ENCODE measurements at regions not wholly inside any gene's neighbourhood (a gene's known extent, or its start where the extent isn't known, plus 50 kb on each side); places are given as distances from the start of the nearest gene placed in this dataset.
"Not testable (repeated sequence)": the region's sequence is repeated elsewhere in the genome, so short reads cannot be mapped to it uniquely, and the experiment has no call there.

DNA sequence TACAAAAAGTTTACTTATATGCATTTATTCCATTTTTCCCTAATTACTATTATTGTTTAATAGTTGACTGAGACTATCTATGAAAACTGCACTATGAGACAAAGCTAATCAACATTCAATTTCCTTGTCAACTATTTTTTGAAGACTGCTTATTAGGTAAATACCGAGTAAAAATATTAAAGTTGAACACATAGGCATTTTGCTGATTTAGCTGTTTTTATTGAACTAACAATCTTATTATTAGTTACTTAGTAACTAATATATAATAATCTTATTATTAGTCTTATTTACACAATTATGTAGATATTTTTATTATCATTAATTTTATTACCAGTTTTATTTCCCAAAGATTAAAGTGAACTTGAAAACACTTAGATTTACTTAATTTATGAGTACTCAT is 728.8 kb downstream of the TENT5A start:
- Mint-ChIP-seq H3K27ac (ENCODE audit: unreplicated experiment) (no peak overlapping the region), H3K9me3 (ENCODE audit: unreplicated experiment) (peaks cover 4% of the 10 kb centered on the region), H3K36me3 (ENCODE audit: unreplicated experiment) (peaks cover 16% of the 10 kb centered on the region), H3K27me3 (ENCODE audit: unreplicated experiment) (no peaks in the 10 kb centered on the region), H3K4me3 (ENCODE audit: unreplicated experiment) (no peak overlapping the region), H3K4me1 (ENCODE audit: low read depth, unreplicated experiment) (no peaks in the 10 kb centered on the region)
- TF ChIP-seq, protein P1, sequence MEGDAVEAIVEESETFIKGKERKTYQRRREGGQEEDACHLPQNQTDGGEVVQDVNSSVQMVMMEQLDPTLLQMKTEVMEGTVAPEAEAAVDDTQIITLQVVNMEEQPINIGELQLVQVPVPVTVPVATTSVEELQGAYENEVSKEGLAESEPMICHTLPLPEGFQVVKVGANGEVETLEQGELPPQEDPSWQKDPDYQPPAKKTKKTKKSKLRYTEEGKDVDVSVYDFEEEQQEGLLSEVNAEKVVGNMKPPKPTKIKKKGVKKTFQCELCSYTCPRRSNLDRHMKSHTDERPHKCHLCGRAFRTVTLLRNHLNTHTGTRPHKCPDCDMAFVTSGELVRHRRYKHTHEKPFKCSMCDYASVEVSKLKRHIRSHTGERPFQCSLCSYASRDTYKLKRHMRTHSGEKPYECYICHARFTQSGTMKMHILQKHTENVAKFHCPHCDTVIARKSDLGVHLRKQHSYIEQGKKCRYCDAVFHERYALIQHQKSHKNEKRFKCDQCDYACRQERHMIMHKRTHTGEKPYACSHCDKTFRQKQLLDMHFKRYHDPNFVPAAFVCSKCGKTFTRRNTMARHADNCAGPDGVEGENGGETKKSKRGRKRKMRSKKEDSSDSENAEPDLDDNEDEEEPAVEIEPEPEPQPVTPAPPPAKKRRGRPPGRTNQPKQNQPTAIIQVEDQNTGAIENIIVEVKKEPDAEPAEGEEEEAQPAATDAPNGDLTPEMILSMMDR (IDR thresholded peaks at IDR 0.05; ENCODE audit: partially characterized antibody, unreplicated experiment): no peak
- no peak for DNase-seq

DNA sequence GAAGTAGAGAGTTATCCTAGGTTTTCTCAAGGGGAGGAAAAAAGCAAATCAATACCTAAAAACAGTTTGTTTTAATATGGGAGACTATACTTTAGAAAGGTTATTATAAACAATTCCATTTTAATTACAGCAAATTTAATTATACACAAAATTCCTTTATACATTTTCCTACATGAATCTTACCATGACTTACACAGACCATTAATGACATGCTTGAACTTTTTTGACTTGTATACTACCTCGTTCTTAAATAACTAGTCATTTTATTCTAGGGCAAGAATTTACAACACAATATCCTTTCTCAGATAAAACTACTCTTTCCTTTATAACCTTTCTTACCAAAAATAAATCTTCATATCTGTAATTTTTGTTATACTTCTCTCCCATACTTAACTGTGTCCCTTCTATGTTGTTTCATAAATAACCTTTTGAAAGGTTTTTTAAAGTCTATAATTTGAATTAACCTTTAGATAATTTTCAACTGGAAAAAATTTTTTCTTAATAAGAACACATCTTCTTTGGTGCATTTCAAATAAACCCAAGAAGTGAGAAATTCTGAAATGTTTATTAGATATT is 729.4 kb downstream of the TENT5A start:
- TF ChIP-seq, protein P1 (IDR thresholded peaks at IDR 0.05; ENCODE audit: partially characterized antibody, unreplicated experiment): no peak
- Mint-ChIP-seq H3K9me3 (ENCODE audit: unreplicated experiment) (peaks cover 6% of the 10 kb centered on the region), H3K27ac (ENCODE audit: unreplicated experiment) (no peak overlapping the region), H3K36me3 (ENCODE audit: unreplicated experiment) (peaks cover 17% of the 10 kb centered on the region), H3K4me1 (ENCODE audit: low read depth, unreplicated experiment) (no peaks in the 10 kb centered on the region), H3K4me3 (ENCODE audit: unreplicated experiment) (no peak overlapping the region), H3K27me3 (ENCODE audit: unreplicated experiment) (peaks cover under 1% of the 10 kb centered on the region)
- DNase-seq: no peak

DNA sequence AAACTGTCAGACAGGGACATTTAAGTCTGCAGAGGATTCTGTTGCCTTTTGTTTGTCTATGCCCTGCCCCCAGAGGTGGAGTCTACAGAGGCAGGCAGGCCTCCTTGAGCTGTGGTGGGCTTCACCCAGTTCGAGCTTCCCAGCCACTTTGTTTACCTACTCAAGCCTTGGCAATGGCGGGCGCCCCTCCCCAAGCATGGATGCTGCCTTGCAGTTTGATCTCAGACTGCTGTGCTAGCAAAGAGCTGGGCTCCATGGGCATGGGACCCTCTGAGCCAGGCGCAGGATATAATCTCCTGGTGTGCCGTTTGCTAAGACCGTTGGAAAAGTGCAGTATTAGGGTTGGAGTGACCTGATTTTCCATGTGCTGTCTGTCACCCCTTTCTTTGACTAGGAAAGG is 734.9 kb downstream of the TENT5A start:
- not testable (repeated sequence) for DNase-seq; H3K27me3 Mint-ChIP-seq (ENCODE audit: unreplicated experiment); H3K4me1 Mint-ChIP-seq (ENCODE audit: low read depth, unreplicated experiment); H3K27ac Mint-ChIP-seq (ENCODE audit: unreplicated experiment); H3K4me3 Mint-ChIP-seq (ENCODE audit: unreplicated experiment); H3K9me3 Mint-ChIP-seq (ENCODE audit: unreplicated experiment)
- H3K36me3 Mint-ChIP-seq (ENCODE audit: unreplicated experiment): peaks cover 10% of the 10 kb centered on the region

DNA sequence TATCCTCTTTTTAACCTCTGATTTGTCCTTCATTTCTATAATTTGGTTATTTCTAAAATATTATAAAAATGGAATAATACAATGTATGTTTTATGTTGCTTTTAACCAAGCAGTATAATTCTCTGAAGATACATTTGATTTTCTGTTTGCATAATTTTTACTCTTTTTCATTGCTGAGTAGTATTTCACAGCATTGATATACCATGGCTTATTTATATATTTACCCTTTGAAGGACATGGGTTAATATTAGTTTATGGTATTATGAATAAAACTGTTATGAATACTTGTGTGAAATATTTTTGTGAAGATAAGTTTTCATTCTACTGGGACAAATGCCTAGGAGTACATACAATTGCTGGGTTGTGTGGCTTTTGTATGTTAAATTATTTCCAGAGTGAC is 748.6 kb downstream of the TENT5A start:
- Mint-ChIP-seq H3K27ac (ENCODE audit: unreplicated experiment) (no peak overlapping the region), H3K27me3 (ENCODE audit: unreplicated experiment) (no peaks in the 10 kb centered on the region), H3K4me3 (ENCODE audit: unreplicated experiment) (no peak overlapping the region), H3K9me3 (ENCODE audit: unreplicated experiment) (no peaks in the 10 kb centered on the region), H3K36me3 (ENCODE audit: unreplicated experiment) (peaks cover 4% of the 10 kb centered on the region), H3K4me1 (ENCODE audit: low read depth, unreplicated experiment) (no peaks in the 10 kb centered on the region)
- TF ChIP-seq, protein P1 (IDR thresholded peaks at IDR 0.05; ENCODE audit: partially characterized antibody, unreplicated experiment): no peak
- no peak for DNase-seq

DNA sequence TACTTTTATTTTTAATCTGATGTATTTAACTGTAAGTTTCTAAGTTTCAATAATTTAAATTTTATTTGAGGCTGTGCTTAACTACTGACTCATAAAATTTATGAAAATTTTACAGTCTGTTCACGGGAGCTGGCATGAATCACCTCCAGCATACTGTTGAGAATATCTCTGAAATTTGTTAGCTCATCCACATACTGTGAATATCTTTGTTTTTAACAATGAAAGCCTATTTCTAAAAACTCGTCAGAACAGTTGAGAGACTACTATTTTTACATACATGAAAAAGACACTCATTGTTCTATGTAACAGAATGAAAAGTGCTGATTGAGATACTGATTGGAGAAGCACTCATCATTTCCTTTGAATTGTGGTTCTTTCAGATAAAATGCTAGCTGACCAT is 749.3 kb downstream of the TENT5A start:
- Mint-ChIP-seq H3K27me3 (ENCODE audit: unreplicated experiment) (no peaks in the 10 kb centered on the region), H3K27ac (ENCODE audit: unreplicated experiment) (no peak overlapping the region), H3K9me3 (ENCODE audit: unreplicated experiment) (no peaks in the 10 kb centered on the region), H3K36me3 (ENCODE audit: unreplicated experiment) (peaks cover 4% of the 10 kb centered on the region), H3K4me3 (ENCODE audit: unreplicated experiment) (no peak overlapping the region), H3K4me1 (ENCODE audit: low read depth, unreplicated experiment) (no peaks in the 10 kb centered on the region)
- TF ChIP-seq, protein P1 (IDR thresholded peaks at IDR 0.05; ENCODE audit: partially characterized antibody, unreplicated experiment): no peak
- no peak for DNase-seq

Measured in glutamatergic neuron (in vitro differentiated cells).